ENCODE measurements at regions not wholly inside any gene's neighbourhood (a gene's known extent, or its start where the extent isn't known, plus 50 kb on each side); places are given as distances from the start of the nearest gene placed in this dataset.

- H3K9me3 Mint-ChIP-seq, result peaks cover 7 to 14% of the 10 kb centered on the region in 2 experiments; a peak in 3 of 5 replicates
- Histone ChIP-seq H3K4ac (ENCODE audit: low read depth, low read length) (no peak overlapping the region), H3K4me1 (ENCODE audit: insufficient read depth, low read length) (no peaks in the 10 kb centered on the region), H2BK120ac (ENCODE audit: low read depth, low read length, poor library complexity, severe bottlenecking) (no peak overlapping the region), H3K27me3 (ENCODE audit: insufficient read depth, low read length) (no peaks in the 10 kb centered on the region), H3T11ph (ENCODE audit: low read length) (no peak overlapping the region), H3K4me2 (ENCODE audit: insufficient read depth, insufficient read length, low read length) (no peak overlapping the region), H4K8ac (replicated peaks; ENCODE audit: insufficient read length, low read depth, low read length) (no peak overlapping the region), H2AFZ (ENCODE audit: low read length) (no peak overlapping the region), H4K20me1 (ENCODE audit: control insufficient read depth, insufficient read depth, insufficient read length) (no peaks in the 10 kb centered on the region), H3K27ac (ENCODE audit: insufficient read length, low read depth, low read length) (no peak overlapping the region), H2AK5ac (ENCODE audit: insufficient read length, low read length) (no peak overlapping the region), H4K5ac (ENCODE audit: insufficient read length, low read depth, low read length) (no peak overlapping the region), H3K23ac (ENCODE audit: insufficient read length, low read depth, low read length) (no peak overlapping the region), H2BK20ac (ENCODE audit: low read depth, low read length, poor library complexity, severe bottlenecking) (no peak overlapping the region), H3K14ac (ENCODE audit: insufficient read depth, low read length) (no peak overlapping the region), H3K23me2 (ENCODE audit: insufficient read length, low read depth, low read length, poor library complexity, severe bottlenecking) (no peaks in the 10 kb centered on the region), H3K56ac (ENCODE audit: insufficient read length, low read depth, low read length) (no peak overlapping the region), H3K9me3 (ENCODE audit: control insufficient read depth, low read depth, low read length) (no peaks in the 10 kb centered on the region), H2BK15ac (ENCODE audit: low read depth, low read length) (no peak overlapping the region), H2BK5ac (ENCODE audit: insufficient read length, low read length) (no peak overlapping the region), H3K79me2 (ENCODE audit: insufficient read depth, low read length) (no peaks in the 10 kb centered on the region), H3K79me1 (ENCODE audit: insufficient read depth, low read depth, low read length, poor library complexity, severe bottlenecking) (no peaks in the 10 kb centered on the region), H3K9ac (ENCODE audit: extremely low read depth, insufficient read length, low read length) (no peak overlapping the region), H4K91ac (ENCODE audit: insufficient read length, low read depth, low read length) (no peak overlapping the region), H3K18ac (ENCODE audit: insufficient read length, low read depth, low read length) (no peak overlapping the region), H2BK12ac (ENCODE audit: insufficient read length, low read depth, low read length) (no peak overlapping the region)
- no peaks in the 10 kb centered on the region for H3K27me3 Mint-ChIP-seq (ENCODE audit: low read depth)
- peaks cover 0 to 7% (median 0%) of the 10 kb centered on the region in 3 experiments; a peak in 2 of 7 replicates for H3K36me3 Mint-ChIP-seq (ENCODE audit: insufficient read depth in 1 of 3, low read depth in 3 of 3)
- no peak overlapping the region for H3K27ac Mint-ChIP-seq
- no peak for TF ChIP-seq CTCF (conservative IDR thresholded peaks at IDR 0.05)
- no peak for DNase-seq
- no peaks in the 10 kb centered on the region for H3K4me1 Mint-ChIP-seq
- no CpG with 5 or more reads among the region's 1 CpG for WGBS (ENCODE audit: extremely low coverage, insufficient read length, low lambda C conversion rate)
- H3K4me3 Mint-ChIP-seq, result no peak overlapping the region
These were observed 836.1 kb upstream of the CDH6 start for GRCh38 chr5:30357371-30357770.

All from H9 (cell line).